K562 (cell line): ENCODE measurements at regions not wholly inside any gene's neighbourhood (a gene's known extent, or its start where the extent isn't known, plus 50 kb on each side); places are given as distances from the start of the nearest gene placed in this dataset.

ENCODE experiments used
- KAT7 ChIP-seq: sonication (generic); formaldehyde crosslinking; IDR thresholded peaks from 2 replicates; pipeline ENCODE4 v1.8.0; 2022; ENCODE audit warnings: missing genetic modification reagents, mild to moderate bottlenecking, borderline replicate concordance
- MEF2D ChIP-seq: conservative IDR thresholded peaks from 2 replicates; pipeline ENCODE4 v1.6.1; 2016; ENCODE audit warnings: low read depth, missing genetic modification characterization, missing compliant biosample characterization
- TCF3 ChIP-seq: sonication (generic); formaldehyde crosslinking; IDR thresholded peaks from 2 replicates; pipeline ENCODE4 v1.4.0; 2020; ENCODE audit warnings: mild to moderate bottlenecking, missing genetic modification reagents
- ZNF57 ChIP-seq: fragments of 450-650 bp; formaldehyde crosslinking; IDR thresholded peaks from 2 replicates; pipeline ENCODE4 v1.4.0; 2020; ENCODE audit warnings: mild to moderate bottlenecking, moderate library complexity
- ZNF584 ChIP-seq: fragments of 200-800 bp; sonication (Bioruptor generic); IDR thresholded peaks from 2 replicates; pipeline ENCODE4 v1.6.1; 2016; ENCODE audit warnings: low read depth, mild to moderate bottlenecking, missing genetic modification characterization, missing compliant biosample characterization
- ZNF717 ChIP-seq: fragments of 250-450 bp; sonication (Bioruptor Pico); IDR thresholded peaks from 2 replicates; pipeline ENCODE4 v1.5.0; 2021
- ZNF764 ChIP-seq: fragments of 250-450 bp; sonication (Bioruptor Pico); IDR thresholded peaks from 2 replicates; pipeline ENCODE4 v1.4.0; 2020; ENCODE audit warnings: low read depth, mild to moderate bottlenecking, moderate library complexity
- TF ChIP-seq, protein P1 (sequence below): IDR thresholded peaks from 2 replicates; pipeline ENCODE4 v1.6.1; 2011; ENCODE audit warnings: borderline replicate concordance, low read depth, mild to moderate bottlenecking, moderate library complexity, low read length; ENCODE audit not compliant: insufficient read depth, poor library complexity, severe bottlenecking
- TF ChIP-seq, protein P2 (sequence below), 3 experiments: IDR thresholded peaks in 2 of 3; conservative IDR thresholded peaks in 1 of 3; 2 replicates each; pipeline ENCODE4 v1.5.1; 2011 to 2012; ENCODE audit warnings: low read length in 3 of 3, mild to moderate bottlenecking in 3 of 3, control low read depth in 2 of 3, improper control_type of control experiment in 1 of 3, inconsistent platforms in 1 of 3, low read depth in 1 of 3, mixed read lengths in 1 of 3, moderate library complexity in 1 of 3; ENCODE audit not compliant: insufficient read depth in 2 of 3
- TF ChIP-seq, protein P3 (sequence below): fragments of 200-400 bp; formaldehyde crosslinking; IDR thresholded peaks from 2 replicates; pipeline ENCODE4 v1.6.1; 2017; ENCODE audit warnings: mild to moderate bottlenecking, low read depth, low read length, moderate library complexity
- TF ChIP-seq, protein P4 (sequence below): fragments of 250-450 bp; sonication (Bioruptor Pico); IDR thresholded peaks from 2 replicates; pipeline ENCODE4 v1.9.0; 2021; ENCODE audit warnings: mild to moderate bottlenecking

DNA sequence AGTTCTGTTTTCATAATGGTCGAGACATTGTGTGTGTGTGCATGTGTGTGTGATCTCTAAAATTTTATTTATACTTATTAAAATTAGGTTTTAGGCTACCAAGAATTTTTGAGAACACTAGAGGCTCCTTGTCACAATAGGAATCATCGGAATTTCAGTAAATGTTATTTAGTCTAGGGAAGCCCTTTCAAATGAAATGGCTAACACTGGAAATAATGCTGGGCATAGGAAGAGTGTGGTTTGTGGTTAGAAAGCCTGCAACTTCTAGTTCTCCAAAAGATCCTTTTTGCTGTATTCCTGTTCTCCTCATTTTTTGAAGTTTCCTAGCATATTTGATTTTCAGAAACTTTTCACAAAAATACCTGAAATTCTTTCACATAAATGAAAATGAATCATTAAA lies 92.5 kb upstream of the MBNL1 start (continued):
- TF ChIP-seq, protein P1, sequence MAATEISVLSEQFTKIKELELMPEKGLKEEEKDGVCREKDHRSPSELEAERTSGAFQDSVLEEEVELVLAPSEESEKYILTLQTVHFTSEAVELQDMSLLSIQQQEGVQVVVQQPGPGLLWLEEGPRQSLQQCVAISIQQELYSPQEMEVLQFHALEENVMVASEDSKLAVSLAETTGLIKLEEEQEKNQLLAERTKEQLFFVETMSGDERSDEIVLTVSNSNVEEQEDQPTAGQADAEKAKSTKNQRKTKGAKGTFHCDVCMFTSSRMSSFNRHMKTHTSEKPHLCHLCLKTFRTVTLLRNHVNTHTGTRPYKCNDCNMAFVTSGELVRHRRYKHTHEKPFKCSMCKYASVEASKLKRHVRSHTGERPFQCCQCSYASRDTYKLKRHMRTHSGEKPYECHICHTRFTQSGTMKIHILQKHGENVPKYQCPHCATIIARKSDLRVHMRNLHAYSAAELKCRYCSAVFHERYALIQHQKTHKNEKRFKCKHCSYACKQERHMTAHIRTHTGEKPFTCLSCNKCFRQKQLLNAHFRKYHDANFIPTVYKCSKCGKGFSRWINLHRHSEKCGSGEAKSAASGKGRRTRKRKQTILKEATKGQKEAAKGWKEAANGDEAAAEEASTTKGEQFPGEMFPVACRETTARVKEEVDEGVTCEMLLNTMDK: no peak
- TF ChIP-seq ZNF57: no peak
- TF ChIP-seq ZNF764: no peak
- TF ChIP-seq, protein P2, sequence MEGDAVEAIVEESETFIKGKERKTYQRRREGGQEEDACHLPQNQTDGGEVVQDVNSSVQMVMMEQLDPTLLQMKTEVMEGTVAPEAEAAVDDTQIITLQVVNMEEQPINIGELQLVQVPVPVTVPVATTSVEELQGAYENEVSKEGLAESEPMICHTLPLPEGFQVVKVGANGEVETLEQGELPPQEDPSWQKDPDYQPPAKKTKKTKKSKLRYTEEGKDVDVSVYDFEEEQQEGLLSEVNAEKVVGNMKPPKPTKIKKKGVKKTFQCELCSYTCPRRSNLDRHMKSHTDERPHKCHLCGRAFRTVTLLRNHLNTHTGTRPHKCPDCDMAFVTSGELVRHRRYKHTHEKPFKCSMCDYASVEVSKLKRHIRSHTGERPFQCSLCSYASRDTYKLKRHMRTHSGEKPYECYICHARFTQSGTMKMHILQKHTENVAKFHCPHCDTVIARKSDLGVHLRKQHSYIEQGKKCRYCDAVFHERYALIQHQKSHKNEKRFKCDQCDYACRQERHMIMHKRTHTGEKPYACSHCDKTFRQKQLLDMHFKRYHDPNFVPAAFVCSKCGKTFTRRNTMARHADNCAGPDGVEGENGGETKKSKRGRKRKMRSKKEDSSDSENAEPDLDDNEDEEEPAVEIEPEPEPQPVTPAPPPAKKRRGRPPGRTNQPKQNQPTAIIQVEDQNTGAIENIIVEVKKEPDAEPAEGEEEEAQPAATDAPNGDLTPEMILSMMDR (IDR thresholded peaks at IDR 0.05 in 2 of 3, conservative IDR thresholded peaks at IDR 0.05 in 1 of 3; ENCODE audit: insufficient read depth in 2 of 3, low read depth in 1 of 3, low read length in 3 of 3): no peak
- no peak for TF ChIP-seq ZNF717
- TF ChIP-seq KAT7 (CRISPR knock-in tag): no peak
- no peak for TF ChIP-seq MEF2D (tag)
- TF ChIP-seq, protein P3, sequence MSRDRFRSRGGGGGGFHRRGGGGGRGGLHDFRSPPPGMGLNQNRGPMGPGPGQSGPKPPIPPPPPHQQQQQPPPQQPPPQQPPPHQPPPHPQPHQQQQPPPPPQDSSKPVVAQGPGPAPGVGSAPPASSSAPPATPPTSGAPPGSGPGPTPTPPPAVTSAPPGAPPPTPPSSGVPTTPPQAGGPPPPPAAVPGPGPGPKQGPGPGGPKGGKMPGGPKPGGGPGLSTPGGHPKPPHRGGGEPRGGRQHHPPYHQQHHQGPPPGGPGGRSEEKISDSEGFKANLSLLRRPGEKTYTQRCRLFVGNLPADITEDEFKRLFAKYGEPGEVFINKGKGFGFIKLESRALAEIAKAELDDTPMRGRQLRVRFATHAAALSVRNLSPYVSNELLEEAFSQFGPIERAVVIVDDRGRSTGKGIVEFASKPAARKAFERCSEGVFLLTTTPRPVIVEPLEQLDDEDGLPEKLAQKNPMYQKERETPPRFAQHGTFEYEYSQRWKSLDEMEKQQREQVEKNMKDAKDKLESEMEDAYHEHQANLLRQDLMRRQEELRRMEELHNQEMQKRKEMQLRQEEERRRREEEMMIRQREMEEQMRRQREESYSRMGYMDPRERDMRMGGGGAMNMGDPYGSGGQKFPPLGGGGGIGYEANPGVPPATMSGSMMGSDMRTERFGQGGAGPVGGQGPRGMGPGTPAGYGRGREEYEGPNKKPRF: no peak
- no peak for TF ChIP-seq ZNF584
- no peak for TF ChIP-seq TCF3 (CRISPR knock-in tag)
- TF ChIP-seq, protein P4, sequence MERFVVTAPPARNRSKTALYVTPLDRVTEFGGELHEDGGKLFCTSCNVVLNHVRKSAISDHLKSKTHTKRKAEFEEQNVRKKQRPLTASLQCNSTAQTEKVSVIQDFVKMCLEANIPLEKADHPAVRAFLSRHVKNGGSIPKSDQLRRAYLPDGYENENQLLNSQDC: no peak
